ENCODE measurements at regions not wholly inside any gene's neighbourhood (a gene's known extent, or its start where the extent isn't known, plus 50 kb on each side); places are given as distances from the start of the nearest gene placed in this dataset.

DNA sequence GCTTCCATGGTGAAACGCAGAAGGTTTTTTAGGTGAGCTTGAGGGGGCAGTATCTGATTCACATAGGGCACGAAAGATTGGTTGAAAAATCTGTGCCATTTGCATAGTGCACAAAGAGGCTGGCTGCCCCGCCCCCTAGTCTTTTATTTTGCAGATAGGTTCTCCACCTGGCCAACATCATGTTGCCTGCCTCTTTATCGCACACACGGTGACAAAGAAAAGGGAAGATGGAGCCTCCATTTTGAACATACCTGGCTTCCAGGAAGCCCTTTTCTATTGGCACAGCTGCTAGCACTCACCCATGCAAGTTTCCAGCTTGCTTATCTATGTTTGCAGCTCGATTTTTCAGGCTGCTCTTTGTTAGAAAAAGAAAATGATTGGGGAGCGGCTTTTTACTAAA lies 316.2 kb upstream of the KLHL1 start:
- WGBS, 2 donors, result 80 to 82% methylated on average over 7 of the region's 7 CpGs
- no peaks in the 10 kb centered on the region for H3K36me3 ChIP-seq
- DNase-seq (no peak), ATAC-seq (ENCODE audit: low FRiP score in 2 of 2) (no peak)
- no peaks in the 10 kb centered on the region for H3K4me1 ChIP-seq
- H3K9me3 ChIP-seq, result no peaks in the 10 kb centered on the region
- H3K27ac ChIP-seq, result no peak overlapping the region
- H3K27me3 ChIP-seq, result no peaks in the 10 kb centered on the region
- no peak overlapping the region for H3K4me3 ChIP-seq
- TF ChIP-seq, protein P1, sequence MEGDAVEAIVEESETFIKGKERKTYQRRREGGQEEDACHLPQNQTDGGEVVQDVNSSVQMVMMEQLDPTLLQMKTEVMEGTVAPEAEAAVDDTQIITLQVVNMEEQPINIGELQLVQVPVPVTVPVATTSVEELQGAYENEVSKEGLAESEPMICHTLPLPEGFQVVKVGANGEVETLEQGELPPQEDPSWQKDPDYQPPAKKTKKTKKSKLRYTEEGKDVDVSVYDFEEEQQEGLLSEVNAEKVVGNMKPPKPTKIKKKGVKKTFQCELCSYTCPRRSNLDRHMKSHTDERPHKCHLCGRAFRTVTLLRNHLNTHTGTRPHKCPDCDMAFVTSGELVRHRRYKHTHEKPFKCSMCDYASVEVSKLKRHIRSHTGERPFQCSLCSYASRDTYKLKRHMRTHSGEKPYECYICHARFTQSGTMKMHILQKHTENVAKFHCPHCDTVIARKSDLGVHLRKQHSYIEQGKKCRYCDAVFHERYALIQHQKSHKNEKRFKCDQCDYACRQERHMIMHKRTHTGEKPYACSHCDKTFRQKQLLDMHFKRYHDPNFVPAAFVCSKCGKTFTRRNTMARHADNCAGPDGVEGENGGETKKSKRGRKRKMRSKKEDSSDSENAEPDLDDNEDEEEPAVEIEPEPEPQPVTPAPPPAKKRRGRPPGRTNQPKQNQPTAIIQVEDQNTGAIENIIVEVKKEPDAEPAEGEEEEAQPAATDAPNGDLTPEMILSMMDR (IDR thresholded peaks at IDR 0.05), result no peak
- no peak for TF ChIP-seq POLR2AphosphoS5 (IDR thresholded peaks at IDR 0.05)
- TF ChIP-seq EP300 (IDR thresholded peaks at IDR 0.05), result no peak
- no peak for TF ChIP-seq POLR2A (IDR thresholded peaks at IDR 0.05)

DNA sequence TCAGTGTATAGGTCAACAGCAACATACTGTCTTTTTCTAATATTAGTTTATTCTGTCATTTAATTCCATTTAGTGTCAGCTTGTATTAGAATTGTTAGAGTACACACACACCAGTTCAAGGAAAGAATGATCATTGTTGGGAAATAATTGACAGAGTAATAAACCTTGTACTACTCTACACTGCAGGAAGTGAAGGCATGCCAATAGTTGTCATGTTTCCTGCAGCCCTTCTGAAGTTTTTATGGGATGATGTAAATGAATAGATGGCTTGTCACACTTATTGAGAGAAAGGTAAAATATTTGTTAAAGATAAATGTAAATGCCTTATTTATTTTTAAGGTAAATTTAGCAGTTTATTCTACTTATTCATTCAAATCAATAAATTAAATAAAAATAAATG lies 306.9 kb upstream of the KLHL1 start:
- ATAC-seq (ENCODE audit: low FRiP score in 2 of 2), result no peak
- no peaks in the 10 kb centered on the region for H3K4me1 ChIP-seq
- DNase-seq, result no peak

DNA sequence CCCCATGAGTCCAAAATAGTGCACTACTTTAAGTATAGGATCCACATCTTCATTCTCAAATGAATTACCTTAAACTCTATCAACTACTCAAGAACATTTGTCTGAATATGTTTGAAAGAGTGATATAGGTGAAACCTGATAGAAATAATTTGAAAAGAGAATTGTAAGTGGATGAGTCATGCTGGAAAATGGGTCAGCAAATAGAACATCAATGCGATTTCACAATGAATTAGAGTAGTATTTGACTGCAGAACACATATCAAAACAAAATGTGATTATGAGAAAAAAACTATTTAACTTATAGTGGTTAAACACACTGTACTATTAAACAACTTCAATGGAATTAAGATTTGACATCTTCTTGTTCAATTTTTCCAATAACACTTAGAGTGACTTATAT lies 300.6 kb upstream of the KLHL1 start:
- ATAC-seq (ENCODE audit: low FRiP score in 2 of 2) (no peak), DNase-seq (no peak)
- no peaks in the 10 kb centered on the region for H3K4me1 ChIP-seq
- no peak overlapping the region for H3K4me3 ChIP-seq
- no peak overlapping the region for H3K27ac ChIP-seq
- no peaks in the 10 kb centered on the region for H3K9me3 ChIP-seq
- no peaks in the 10 kb centered on the region for H3K36me3 ChIP-seq
- no peaks in the 10 kb centered on the region for H3K27me3 ChIP-seq
- WGBS, 2 donors, result 76 to 77% methylated on average over 1 of the region's 1 CpG
- TF ChIP-seq POLR2AphosphoS5 (IDR thresholded peaks at IDR 0.05), result no peak

More for the DNA sequence above, 306.9 kb upstream of the KLHL1 start:
- H3K4me3 ChIP-seq, result no peak overlapping the region
- no peaks in the 10 kb centered on the region for H3K27me3 ChIP-seq
- H3K9me3 ChIP-seq, result no peaks in the 10 kb centered on the region
- no peak overlapping the region for H3K27ac ChIP-seq
- H3K36me3 ChIP-seq, result no peaks in the 10 kb centered on the region
- TF ChIP-seq, protein P1 (IDR thresholded peaks at IDR 0.05), result no peak
- no peak for TF ChIP-seq POLR2AphosphoS5 (IDR thresholded peaks at IDR 0.05)
- no peak for TF ChIP-seq POLR2A (IDR thresholded peaks at IDR 0.05)
- no peak for TF ChIP-seq EP300 (IDR thresholded peaks at IDR 0.05)

DNA sequence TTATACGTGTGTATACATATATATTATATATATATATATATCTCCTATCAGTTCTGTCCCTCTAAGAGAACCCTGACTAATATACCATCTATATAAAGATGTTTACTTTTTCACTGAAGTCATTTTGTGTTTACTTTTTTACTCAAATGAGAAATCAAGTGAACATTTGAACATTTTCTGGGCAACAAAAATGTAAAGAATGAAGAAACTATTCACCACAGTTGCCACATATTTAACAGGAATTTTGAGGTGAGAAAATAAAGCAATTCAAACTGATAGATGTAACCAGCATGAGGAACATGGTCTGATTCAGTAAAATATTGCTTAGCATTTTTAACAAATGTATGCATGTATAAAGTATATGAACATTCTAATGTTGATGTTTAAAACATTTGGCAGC lies 299.2 kb upstream of the KLHL1 start:
- Histone ChIP-seq H3K4me1 (no peaks in the 10 kb centered on the region), H3K36me3 (no peaks in the 10 kb centered on the region), H3K27me3 (no peaks in the 10 kb centered on the region), H3K4me3 (no peak overlapping the region), H3K27ac (no peak overlapping the region), H3K9me3 (no peaks in the 10 kb centered on the region)
- no peak for TF ChIP-seq EP300 (IDR thresholded peaks at IDR 0.05)
- TF ChIP-seq POLR2A (IDR thresholded peaks at IDR 0.05), result no peak
- no peak for TF ChIP-seq POLR2AphosphoS5 (IDR thresholded peaks at IDR 0.05)
- TF ChIP-seq, protein P1 (IDR thresholded peaks at IDR 0.05), result no peak
- no peak for ATAC-seq (ENCODE audit: low FRiP score in 2 of 2)
- 80 to 82% methylated on average over 1 of the region's 1 CpG for WGBS, 2 donors
- DNase-seq, result no peak

DNA sequence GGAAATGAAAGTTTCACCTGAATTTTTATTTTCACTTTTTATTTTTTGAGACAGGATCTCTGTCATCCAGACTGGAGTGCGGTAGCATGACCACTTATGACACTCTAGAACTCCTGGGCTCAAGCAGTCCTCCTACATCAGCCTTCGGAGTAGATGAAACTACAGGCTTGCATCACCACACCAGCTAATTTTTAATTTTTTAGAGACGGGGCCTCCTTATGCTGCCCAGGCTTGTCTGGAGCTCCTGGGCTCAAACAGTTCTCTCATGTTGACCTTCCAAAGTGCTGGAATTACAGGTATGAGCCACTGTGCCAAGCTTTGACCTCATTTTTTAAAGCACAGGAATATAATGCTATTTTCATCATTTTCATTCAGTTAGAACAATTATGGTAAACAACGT lies 297.0 kb upstream of the KLHL1 start:
- H3K4me3 ChIP-seq, result no peak overlapping the region
- H3K4me1 ChIP-seq, result no peaks in the 10 kb centered on the region
- no peaks in the 10 kb centered on the region for H3K9me3 ChIP-seq
- no peaks in the 10 kb centered on the region for H3K27me3 ChIP-seq
- 65 to 76% methylated on average over 4 of the region's 4 CpGs for WGBS, 2 donors
- no peak for ATAC-seq (ENCODE audit: low FRiP score in 2 of 2)
- TF ChIP-seq, protein P1 (IDR thresholded peaks at IDR 0.05), result no peak
- TF ChIP-seq EP300 (IDR thresholded peaks at IDR 0.05), result no peak
- no peak for DNase-seq
- no peak overlapping the region for H3K27ac ChIP-seq
- H3K36me3 ChIP-seq, result no peaks in the 10 kb centered on the region
